ENCODE measurements at regions not wholly inside any gene's neighbourhood (a gene's known extent, or its start where the extent isn't known, plus 50 kb on each side); places are given as distances from the start of the nearest gene placed in this dataset.

GRCh38 chr17:68662479-68662878, 61.3 kb upstream of the FAM20A start:
- TF ChIP-seq CTCF (conservative IDR thresholded peaks at IDR 0.05) (no peak), ZFX (IDR thresholded peaks at IDR 0.05) (no peak)
